Panc1 (cell line): ENCODE measurements at regions not wholly inside any gene's neighbourhood (a gene's known extent, or its start where the extent isn't known, plus 50 kb on each side); places are given as distances from the start of the nearest gene placed in this dataset.

Experiments
- CTCF ChIP-seq: fragments of 450-650 bp; IDR thresholded peaks from 2 replicates; pipeline ENCODE4 v1.5.1; 2017; ENCODE audit warnings: mild to moderate bottlenecking
- POLR2AphosphoS5 ChIP-seq: IDR thresholded peaks from 2 replicates; pipeline ENCODE4 v1.6.1; 2012; ENCODE audit warnings: mild to moderate bottlenecking, low read depth, low read length, moderate library complexity
- SIN3A ChIP-seq: IDR thresholded peaks from 2 replicates; pipeline ENCODE4 v1.6.1; 2012; ENCODE audit warnings: low read depth, mild to moderate bottlenecking, low read length, moderate library complexity, borderline replicate concordance; ENCODE audit not compliant: insufficient read depth

- TF ChIP-seq POLR2AphosphoS5 (no peak), CTCF (no peak), SIN3A (no peak)
Observed at GRCh38 chr10:8617792-8618191, 563.3 kb downstream of the GATA3 start.
